ENCODE measurements at regions not wholly inside any gene's neighbourhood (a gene's known extent, or its start where the extent isn't known, plus 50 kb on each side); places are given as distances from the start of the nearest gene placed in this dataset.

DNA sequence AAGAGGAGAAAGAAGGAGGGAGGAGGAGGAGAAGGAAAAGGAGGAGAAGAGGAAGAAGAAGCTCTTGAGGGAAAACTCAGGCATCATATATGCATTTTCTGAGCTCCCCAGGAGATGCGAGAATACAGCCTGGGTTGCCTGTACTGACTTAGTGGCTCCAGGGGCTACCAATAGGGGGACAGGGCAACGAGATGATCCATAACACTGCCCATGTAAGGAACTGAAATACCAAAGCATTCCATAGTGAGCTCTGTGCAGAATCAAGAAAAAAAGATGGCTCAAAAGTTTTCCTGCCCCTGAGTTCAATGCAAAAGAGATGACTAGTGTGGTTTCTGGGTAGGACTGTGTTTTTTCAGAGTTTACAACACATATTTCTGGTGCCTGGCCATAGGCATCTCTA, 258.7 kb downstream of the ALDH8A1 start:
- no peak for DNase-seq (ENCODE audit: low spot score)
- intact Hi-C loops (cut with DNase I), result no loop called here

DNA sequence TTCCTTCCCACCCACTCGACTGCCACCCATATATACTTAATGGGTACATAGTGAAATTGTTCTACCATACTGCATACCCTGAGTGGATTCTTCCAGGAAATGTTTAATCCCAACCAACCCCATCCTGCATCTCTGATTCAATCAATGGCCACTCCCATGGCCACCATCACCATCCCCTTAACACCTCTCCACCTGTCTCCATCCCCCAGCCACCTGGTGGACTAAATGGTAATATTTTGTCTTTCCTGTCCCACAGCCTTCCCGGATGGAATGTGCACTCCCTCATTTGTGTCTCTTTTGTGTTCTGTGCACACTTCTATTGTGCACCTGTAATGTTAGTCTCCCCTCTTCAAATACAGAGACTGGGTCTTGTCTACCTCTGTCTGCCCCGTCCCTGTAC, 259.9 kb downstream of the ALDH8A1 start:
- intact Hi-C loops (cut with DNase I), result no loop called here
- DNase-seq (ENCODE audit: low spot score), result no peak

DNA sequence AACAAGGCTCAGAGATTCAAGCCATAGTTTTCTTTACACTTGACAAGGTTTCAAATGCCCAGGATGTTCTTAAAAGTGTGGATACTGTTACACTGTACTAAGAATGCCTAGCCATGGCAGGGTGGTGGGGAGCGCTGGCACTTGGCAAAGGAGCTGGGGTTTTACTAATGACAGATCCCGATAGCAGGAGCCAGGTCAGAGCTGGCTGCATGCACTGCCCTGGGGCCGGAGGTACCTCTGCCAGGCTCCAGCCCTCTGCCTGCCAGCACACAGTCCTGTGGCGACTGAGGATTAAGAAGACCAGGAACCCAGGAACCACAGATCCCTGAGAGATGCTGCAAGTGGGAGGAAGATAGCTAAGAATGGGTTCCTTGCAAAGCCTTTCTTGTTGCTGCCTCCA, 260.3 kb downstream of the ALDH8A1 start:
- no peak for DNase-seq (ENCODE audit: low spot score)
- intact Hi-C loops (cut with DNase I), result no loop called here

DNA sequence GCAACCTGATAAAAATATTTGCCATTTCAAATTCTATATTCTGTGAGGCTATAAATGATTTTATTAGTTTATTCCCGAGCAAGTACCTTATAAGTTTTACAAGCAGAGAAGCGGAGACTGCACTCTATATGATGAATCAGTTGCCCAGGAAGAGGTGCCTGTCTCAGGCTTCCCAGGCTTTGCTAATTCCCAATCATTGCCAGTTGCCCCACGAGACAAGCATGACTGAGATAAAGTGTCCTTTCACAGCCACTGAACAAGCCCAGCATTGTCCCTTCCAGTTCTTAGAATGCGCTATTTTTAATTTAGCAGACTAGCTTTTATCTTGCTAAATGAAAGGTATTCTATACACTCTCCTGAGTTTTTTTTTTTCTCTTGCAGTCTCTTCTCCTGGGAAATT, 260.7 kb downstream of the ALDH8A1 start:
- DNase-seq (ENCODE audit: low spot score), result no peak
- intact Hi-C loops (cut with DNase I), result no loop called here

DNA sequence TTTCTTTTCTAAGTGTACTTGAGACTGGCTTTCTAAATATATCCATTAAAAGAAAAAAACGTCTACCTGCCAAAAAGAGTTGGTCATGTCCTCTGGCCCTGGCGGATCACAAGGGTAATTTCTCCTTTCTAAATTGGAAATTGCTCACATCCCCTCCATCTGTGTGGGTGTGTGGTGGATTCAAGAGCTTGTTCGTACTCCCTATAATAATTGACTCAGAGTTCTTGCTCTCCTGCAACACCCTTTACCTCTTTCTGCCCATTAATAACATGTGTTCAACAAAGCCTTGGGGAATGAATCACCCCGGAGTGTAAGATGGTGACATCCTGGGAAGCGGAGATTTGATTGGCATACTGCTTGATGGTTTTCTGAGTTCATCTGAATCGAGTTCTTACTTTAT, 263.8 kb downstream of the ALDH8A1 start:
- no peak for DNase-seq (ENCODE audit: low spot score)
- intact Hi-C loops (cut with DNase I), result no loop called here

DNA sequence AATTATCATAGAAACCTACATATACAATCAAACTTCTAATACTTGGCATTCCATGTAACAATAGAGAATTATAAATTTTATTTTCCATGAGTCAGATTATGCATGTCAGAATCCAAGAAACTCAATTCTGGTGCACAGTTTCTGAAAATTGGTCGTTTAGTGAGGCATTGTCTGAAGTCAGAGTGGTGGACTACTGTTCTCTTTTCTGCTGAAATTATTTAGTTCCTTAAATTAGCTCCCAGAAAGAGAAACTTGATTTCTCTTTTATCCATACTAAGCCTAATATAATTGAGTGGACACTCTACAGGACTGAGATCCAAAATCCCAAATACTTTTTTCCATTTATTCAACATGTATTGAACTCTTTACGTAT, 265.5 kb downstream of the ALDH8A1 start:
- intact Hi-C loops (cut with DNase I), result no loop called here
- no peak for DNase-seq (ENCODE audit: low spot score)

DNA sequence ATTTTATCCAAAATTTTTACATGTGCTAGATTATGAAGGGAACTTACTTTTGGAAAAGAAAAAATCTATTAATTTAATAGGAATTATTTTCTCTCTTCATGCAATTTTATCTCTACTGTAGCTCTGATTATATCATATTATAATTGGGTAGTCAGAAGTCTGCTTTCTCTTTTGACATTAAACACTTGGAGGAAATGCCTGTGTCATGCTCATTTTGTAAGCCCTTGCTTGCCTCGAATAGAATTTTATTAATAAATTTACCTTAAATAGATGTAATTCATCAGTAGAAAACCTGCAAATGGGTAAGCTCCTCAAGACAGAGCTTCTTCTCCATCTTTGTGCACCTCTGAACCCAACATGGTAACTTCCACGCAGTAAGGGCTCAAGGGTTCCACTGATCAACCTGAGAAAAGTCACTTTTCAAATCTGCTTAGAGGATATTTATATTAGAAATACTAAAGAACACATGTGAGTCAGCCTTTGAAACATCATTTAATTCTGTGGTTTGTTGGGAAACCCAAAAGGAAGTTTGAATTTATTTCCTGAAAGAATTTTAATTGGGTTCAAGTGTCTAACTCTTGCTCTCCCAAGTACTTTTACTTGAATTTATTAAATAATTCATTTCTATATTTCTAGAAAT, 266.0 kb downstream of the ALDH8A1 start:
- no peak for DNase-seq (ENCODE audit: low spot score)
- intact Hi-C loops (cut with DNase I), result no loop called here

DNA sequence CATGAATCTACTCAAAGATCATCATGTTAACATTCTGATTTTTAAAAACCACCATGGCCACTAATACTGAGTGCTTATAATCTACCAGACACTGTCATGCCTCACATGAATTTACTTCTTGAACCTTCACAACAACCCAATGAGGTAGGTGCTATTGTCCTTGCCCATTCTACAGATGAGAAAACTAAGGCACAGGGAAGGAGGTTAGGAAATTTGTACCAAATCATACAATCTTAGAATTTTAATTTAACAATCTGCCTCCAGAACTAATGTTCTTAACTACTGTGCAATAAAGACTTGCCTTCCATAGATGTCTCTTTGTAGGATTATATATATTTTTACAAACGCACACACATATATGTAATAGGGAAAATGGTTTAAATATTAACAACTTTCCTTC, 269.5 kb downstream of the ALDH8A1 start:
- no peak for DNase-seq (ENCODE audit: low spot score)
- intact Hi-C loops (cut with DNase I), result no loop called here

DNA sequence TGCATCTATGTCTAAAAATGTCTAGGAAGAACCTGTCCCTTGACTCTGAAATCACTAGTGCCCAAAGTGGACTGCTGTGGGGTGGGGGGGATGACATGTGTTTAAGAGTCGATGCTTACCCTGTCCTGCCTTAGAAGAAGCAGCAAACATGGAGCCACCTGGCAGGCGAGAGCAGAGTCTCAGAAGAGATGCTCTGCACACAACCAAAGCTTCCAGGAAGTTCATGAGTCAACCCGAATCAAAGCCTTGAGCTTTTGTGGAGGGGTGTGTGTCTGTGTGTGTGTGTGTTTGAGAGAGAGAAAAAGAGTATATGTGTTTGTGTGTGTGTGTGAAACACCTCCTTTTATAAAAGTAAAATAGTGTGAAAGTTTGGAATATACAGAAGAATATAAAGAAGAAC, 269.9 kb downstream of the ALDH8A1 start:
- intact Hi-C loops (cut with DNase I), result no loop called here
- DNase-seq (ENCODE audit: low spot score), result no peak

DNA sequence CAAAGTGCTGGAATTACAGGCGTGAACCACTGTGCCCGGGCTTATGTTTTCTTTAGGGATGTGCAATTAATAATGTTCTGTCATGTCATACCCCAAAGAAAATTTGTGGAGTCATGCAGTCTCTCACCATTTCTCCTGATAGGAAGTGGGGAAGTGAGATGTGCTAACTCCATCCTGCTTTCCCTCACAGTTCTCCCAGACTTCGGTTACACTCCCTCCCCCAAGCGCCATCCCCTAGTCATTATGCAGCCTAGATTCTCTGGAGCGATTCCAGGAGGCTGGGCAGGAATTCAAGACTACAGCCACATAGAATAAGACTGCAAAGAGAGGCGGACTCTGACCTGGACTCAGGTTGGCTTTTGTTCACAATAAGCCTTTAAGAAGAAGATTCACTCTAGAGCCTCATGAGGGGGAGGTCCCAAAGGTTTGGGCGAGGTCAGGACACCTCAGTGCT, 271.4 kb downstream of the ALDH8A1 start:
- intact Hi-C loops (cut with DNase I), result no loop called here
- no peak for DNase-seq (ENCODE audit: low spot score)

DNA sequence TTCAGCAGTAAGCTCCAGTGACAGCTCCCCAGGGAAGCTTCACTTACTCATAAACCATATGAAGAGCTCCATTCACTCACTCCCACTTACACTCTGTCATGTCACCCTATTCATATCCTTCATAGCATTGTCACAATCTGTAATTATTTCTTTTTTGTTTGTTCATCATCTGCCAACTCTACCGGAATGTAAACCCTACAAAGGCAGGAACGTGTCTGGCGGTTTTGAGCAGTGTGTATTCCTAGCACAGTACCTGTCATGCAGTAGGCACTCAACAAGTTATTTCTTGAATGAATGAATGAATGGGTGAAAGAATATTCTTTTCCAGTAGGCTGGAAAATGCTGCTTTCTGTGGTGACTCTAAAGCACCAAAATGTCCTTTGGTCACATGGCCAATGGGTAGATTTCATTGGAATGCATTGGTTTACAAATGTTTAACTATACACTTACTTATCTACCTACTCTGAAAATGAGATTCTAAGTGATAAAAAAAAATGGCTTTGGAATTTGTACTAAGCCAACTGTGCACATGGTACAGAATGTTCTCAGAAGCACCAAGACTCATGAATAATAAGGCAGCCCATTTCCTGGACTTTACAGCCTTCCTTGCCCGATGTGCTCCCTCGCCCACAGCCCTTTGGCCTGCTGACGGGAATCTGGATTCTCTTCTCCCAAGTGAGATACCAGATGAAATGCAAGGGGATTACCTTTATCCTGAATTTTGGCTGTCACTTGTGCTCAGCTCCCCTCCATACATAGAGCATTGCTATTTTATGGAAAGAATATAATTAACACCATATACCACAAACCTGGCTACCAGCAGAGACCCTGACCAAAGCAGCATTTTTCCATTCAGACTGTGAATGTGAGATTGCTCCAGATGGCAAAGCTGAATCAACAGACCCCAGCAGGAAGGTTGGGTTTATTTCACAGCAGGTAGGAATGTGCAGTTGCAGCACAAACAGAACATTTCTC, 273.3 kb downstream of the ALDH8A1 start:
- DNase-seq (ENCODE audit: low spot score), result no peak
- intact Hi-C loops (cut with DNase I), result no loop called here

DNA sequence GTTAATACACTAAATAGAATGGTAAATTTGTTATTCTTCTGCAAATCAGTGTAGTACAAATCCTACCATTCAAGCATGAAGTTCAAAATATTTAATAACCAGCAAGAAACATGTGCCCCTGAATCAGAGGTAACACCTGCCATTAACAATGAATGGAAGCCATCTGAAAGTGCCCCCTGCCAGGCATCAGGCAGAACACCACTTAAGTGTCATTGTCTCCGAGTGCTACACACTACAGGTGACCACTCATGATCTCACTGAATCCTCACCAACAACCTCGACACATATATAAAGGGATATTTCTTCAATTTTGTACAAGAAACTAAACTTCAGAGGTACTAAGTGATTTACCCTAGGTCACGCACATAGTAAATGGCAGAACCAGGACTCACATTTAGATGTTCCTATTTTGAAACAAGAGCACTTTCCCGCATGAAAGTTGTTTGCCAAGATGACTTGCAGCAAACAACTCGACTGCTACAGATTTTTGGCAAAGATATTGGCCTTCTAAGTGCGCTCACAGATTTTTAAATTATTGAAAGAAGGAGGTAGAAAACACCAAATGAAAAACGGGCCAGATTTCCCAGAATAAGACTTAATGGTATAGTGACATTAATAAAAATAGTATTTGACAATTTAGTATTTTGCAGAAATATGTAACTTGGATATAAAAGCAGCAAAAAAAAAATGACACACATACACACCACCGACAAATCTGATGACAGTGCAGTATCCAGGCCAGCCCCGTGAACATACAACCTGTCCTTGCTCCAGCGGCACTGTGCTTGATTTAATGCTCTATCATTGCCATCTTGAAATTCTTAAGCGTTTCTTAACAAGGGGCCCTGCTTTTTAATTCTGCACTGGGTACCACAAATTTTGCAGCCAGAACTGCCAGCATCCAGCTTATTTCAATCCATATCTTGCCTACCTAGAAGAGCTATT, 274.5 kb downstream of the ALDH8A1 start:
- intact Hi-C loops (cut with DNase I), result no loop called here
- no peak for DNase-seq (ENCODE audit: low spot score)

DNA sequence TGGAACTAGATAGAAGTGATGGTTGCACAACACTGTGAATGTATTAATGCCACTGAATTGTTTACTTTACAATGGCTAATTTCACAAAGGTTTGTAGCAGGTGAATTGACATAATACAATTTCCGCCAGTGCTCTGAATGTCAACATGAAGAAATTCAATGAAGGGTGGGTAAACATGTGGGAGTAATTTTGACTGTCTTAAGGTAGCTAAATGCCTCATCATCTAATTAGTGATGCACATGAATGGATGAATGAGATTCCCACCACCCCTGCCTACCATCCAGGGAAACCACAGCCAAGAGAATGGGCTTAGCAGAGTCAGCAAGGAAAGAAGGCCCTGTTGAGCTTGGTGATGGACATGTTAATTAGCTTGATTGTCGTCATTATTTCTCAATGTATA, 275.3 kb downstream of the ALDH8A1 start:
- no peak for DNase-seq (ENCODE audit: low spot score)
- intact Hi-C loops (cut with DNase I), result no loop called here

DNA sequence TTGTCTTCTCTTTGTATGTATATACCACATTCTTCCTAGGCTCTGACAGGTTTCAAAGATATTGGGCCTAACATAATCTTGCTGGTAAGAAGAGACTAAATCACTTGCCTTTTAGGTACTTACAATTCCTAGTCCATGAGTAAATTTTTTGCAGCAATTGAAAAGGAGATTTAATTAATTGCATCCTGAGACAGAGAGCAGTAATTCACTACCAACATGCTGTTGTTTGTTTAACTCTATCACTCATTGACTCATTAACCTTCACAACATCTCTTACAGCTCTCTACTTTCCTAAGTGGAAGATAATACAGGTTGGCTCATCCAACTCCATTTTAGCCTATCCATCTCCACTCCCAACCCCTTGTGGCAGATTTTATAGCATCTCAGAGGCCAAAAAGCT, 280.4 kb downstream of the ALDH8A1 start:
- DNase-seq (ENCODE audit: low spot score), result no peak

DNA sequence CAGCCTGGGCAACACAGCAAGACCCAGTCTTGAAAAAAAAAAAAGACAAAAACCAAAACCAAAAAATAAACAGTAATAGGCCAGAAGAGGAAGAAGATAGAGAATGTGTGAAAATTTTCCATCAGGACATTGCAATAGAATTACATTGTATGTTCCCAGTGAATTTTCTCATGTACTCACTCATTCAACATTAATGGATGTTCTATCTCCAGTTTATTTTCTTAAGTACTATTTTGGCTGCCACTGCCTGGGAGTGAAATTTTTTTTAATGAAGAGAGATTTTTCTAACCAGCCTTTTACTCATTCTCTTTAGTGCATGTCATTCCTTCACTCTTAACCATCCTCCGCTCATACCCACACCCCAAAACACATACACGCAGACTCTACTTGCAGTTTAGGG, 282.8 kb downstream of the ALDH8A1 start:
- no peak for DNase-seq (ENCODE audit: low spot score)
- intact Hi-C loops (cut with DNase I), result no loop called here

More for the DNA sequence above, 280.4 kb downstream of the ALDH8A1 start:
- intact Hi-C loops (cut with DNase I), result no loop called here

DNA sequence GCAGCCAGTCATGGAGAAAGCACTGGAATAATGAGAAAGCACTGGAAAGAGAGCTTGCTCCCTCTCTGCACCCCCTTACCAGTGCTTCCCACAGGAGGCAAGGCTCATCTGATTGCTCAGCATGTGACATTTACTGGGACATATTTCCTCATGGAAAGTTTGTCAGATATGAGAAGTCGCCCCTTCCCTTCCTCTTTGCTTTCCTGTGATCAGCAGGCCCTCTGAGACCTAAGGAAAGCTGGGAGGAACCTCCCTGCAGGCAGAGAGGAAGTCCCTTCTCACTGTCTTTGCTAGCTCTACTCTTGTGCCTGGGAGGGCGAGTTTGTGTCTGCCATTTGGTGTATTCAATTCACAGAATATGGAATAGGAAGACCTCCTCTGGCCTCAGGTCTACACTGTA, 283.8 kb downstream of the ALDH8A1 start:
- intact Hi-C loops (cut with DNase I), result no loop called here
- DNase-seq (ENCODE audit: low spot score), result no peak

DNA sequence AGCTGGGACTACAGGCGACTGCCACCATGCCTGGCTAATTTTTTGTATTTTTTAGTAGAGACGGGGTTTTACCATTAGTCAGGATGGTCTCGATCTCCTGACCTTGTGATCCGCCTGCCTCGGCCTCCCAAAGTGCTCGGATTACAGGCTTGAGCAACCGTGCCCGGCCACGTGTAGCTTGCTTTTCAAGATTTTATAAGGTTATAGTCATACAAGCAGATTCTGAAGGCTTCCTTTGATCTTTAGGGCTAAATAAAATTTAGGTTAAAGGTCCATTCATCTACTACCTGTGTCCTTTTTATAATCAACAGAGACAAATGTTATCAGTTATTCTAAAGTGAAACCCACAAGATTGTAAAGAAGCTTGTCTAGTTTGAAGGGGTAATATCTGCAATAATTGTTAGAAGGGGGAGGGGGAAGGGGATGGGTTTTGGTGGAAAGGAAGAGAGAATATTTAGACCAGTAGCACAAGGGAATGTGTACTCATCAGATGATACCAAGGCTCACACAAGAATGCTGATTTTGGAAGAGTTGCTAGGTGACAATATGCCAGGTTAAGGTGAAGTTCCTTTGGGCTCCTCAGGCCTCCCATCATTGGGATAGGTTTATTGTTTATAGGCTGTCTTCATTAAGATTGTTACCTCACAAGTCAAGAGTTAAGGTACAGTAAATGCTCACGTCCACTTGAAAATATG, 284.7 kb downstream of the ALDH8A1 start:
- no peak for DNase-seq (ENCODE audit: low spot score)
- intact Hi-C loops (cut with DNase I), result no loop called here

DNA sequence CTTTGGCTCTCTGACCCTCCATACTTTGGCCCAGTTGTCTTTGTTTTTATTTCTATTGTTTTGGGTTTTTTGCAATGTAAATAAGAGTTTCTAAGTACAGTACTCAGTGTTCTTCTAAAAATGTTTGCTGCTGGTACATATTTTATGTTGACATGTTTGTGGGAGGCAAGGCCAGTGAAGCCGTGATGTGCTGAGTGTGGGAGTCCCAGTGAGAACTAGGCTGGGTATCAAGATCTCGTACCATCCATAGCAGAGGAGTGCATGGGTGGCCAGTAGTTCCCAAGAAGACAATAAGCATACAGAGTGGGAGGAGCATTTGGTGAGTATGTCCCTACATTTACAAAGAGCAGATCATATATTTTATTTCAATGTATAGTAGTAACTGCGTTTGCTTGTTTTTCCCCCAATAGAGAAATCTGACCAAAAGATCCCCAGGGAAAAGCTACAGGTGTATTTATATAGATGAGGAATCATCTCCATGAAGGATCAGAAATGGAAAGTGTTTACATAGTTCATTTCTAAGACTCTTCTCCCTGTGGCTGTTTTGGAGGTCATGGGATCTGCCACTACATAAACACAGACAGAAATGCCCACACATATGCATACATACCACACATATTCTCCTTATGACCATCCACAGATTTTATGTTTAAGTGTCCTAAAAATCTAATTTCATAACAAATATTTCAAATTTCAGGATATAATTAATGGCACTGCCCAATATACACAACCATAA, 285.9 kb downstream of the ALDH8A1 start:
- no peak for DNase-seq (ENCODE audit: low spot score)
- intact Hi-C loops (cut with DNase I), result no loop called here

DNA sequence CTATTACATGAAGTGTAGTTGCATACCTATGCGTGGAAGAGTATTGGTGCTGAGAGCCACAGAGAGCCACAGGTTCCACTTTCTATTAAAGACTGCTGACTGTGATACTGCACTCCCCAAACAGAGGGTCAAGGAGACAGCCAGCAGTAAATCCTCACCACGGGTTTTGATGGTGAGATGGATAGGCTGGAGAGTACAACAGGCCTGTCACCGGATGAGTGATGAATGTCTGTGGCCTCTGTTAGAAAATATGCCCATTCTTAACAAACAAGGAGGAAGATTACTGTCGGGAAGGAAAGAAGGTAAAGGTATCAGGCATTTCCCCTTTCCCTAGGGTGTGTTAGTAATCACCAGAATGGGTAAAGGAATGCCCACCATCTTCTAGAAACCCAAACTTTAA, 286.5 kb downstream of the ALDH8A1 start:
- intact Hi-C loops (cut with DNase I), result no loop called here
- DNase-seq (ENCODE audit: low spot score), result no peak
